WTC11 (cell line): ENCODE measurements at regions not wholly inside any gene's neighbourhood (a gene's known extent, or its start where the extent isn't known, plus 50 kb on each side); places are given as distances from the start of the nearest gene placed in this dataset.

Experiments used
- ATAC-seq: fragments of 200-7000 bp; cut with Tn5 transposase; 2 replicates; pipeline ENCODE4 v1.10.0; 2021; ENCODE audit warnings: mild to moderate bottlenecking, moderate library complexity
- CTCF ChIA-PET: fragments of 300-600 bp; sonication (Branson Sonifier 250); formaldehyde crosslinking; loops from one replicate; lab custom pipeline; 2021; ENCODE audit warnings: antibody characterized with exemption; lab: Charles Lee
- POLR2A ChIA-PET: fragments of 350-600 bp; sonication (Branson Sonifier 250); formaldehyde crosslinking; loops from one replicate; lab custom pipeline; 2021; ENCODE audit warnings: antibody characterized with exemption; lab: Charles Lee
- DNase-seq: peaks from one replicate; pipeline ENCODE4 v3.0.0; 2021; ENCODE audit warnings: low spot score
- H3K27ac Mint-ChIP-seq: 2 replicates; pipeline ENCODE4 v1.8.0; 2021; ENCODE audit warnings: mixed read lengths
- H3K27me3 Mint-ChIP-seq: 2 replicates; pipeline ENCODE4 v1.8.0; 2021; ENCODE audit warnings: low read depth, mild to moderate bottlenecking, moderate library complexity, mixed read lengths
- H3K36me3 Mint-ChIP-seq: 2 replicates; pipeline ENCODE4 v1.8.0; 2021; ENCODE audit warnings: mixed read lengths
- H3K4me1 Mint-ChIP-seq: 2 replicates; pipeline ENCODE4 v1.8.0; 2022; ENCODE audit warnings: mixed read lengths
- H3K4me3 Mint-ChIP-seq: 2 replicates; pipeline ENCODE4 v1.8.0; 2021; ENCODE audit warnings: mild to moderate bottlenecking, moderate library complexity, mixed read lengths
- H3K9me3 Mint-ChIP-seq: 2 replicates; pipeline ENCODE4 v1.8.0; 2021; ENCODE audit warnings: mixed read lengths
- ATF2 ChIP-seq: sonication (generic); formaldehyde crosslinking; IDR thresholded peaks from 2 replicates; pipeline ENCODE4 v1.8.1; 2022; ENCODE audit warnings: low read depth, missing genetic modification reagents, borderline replicate concordance
- CREM ChIP-seq: sonication (generic); formaldehyde crosslinking; IDR thresholded peaks from 2 replicates; pipeline ENCODE4 v1.8.1; 2022; ENCODE audit warnings: mild to moderate bottlenecking, missing genetic modification reagents, moderate library complexity
- ELF4 ChIP-seq: sonication (generic); formaldehyde crosslinking; IDR thresholded peaks from 2 replicates; pipeline ENCODE4 v1.8.1; 2022; ENCODE audit warnings: low read depth, mild to moderate bottlenecking, moderate library complexity, missing genetic modification reagents
- ESRRA ChIP-seq: sonication (generic); formaldehyde crosslinking; IDR thresholded peaks from 2 replicates; pipeline ENCODE4 v1.8.1; 2022; ENCODE audit warnings: mild to moderate bottlenecking, missing genetic modification reagents, borderline replicate concordance
- ETV6 ChIP-seq: sonication (generic); formaldehyde crosslinking; IDR thresholded peaks from 2 replicates; pipeline ENCODE4 v1.8.1; 2022; ENCODE audit warnings: mild to moderate bottlenecking, missing genetic modification reagents
- FOXK1 ChIP-seq: sonication (generic); formaldehyde crosslinking; IDR thresholded peaks from 2 replicates; pipeline ENCODE4 v1.8.0; 2022; ENCODE audit warnings: mild to moderate bottlenecking, moderate library complexity, missing genetic modification reagents
- FOXP1 ChIP-seq: sonication (generic); formaldehyde crosslinking; IDR thresholded peaks from 2 replicates; pipeline ENCODE4 v1.8.0; 2022; ENCODE audit warnings: missing genetic modification reagents, mild to moderate bottlenecking, moderate library complexity, borderline replicate concordance
- GRHL2 ChIP-seq: fragments of 250-450 bp; sonication (Bioruptor Pico); IDR thresholded peaks from 2 replicates; pipeline ENCODE4 v1.8.0; 2022; ENCODE audit warnings: mild to moderate bottlenecking, moderate library complexity; ENCODE audit not compliant: insufficient replicate concordance, severe bottlenecking
- IRF1 ChIP-seq: sonication (generic); formaldehyde crosslinking; IDR thresholded peaks from 2 replicates; pipeline ENCODE4 v1.8.0; 2023; ENCODE audit warnings: missing genetic modification reagents
- MLX ChIP-seq: sonication (generic); formaldehyde crosslinking; IDR thresholded peaks from 2 replicates; pipeline ENCODE4 v1.8.1; 2023; ENCODE audit warnings: mild to moderate bottlenecking, missing genetic modification reagents, moderate library complexity
- SMAD4 ChIP-seq: sonication (generic); formaldehyde crosslinking; IDR thresholded peaks from 2 replicates; pipeline ENCODE4 v1.8.0; 2022; ENCODE audit warnings: mild to moderate bottlenecking, missing genetic modification reagents
- USF2 ChIP-seq: sonication (generic); formaldehyde crosslinking; IDR thresholded peaks from 2 replicates; pipeline ENCODE4 v1.8.1; 2023; ENCODE audit warnings: mild to moderate bottlenecking, missing genetic modification reagents, moderate library complexity
- ZNF263 ChIP-seq: sonication (generic); formaldehyde crosslinking; IDR thresholded peaks from 2 replicates; pipeline ENCODE4 v1.8.1; 2022; ENCODE audit warnings: low read depth, mild to moderate bottlenecking, moderate library complexity, missing genetic modification reagents
- ZNF281 ChIP-seq: sonication (generic); formaldehyde crosslinking; IDR thresholded peaks from 2 replicates; pipeline ENCODE4 v1.8.0; 2023; ENCODE audit warnings: mild to moderate bottlenecking, missing genetic modification reagents
- ZNF396 ChIP-seq: fragments of 250-450 bp; sonication (Bioruptor Pico); IDR thresholded peaks from 2 replicates; pipeline ENCODE4 v1.8.0; 2021; ENCODE audit warnings: mild to moderate bottlenecking, moderate library complexity, borderline replicate concordance
- ZNF671 ChIP-seq: fragments of 250-450 bp; sonication (Bioruptor Pico); IDR thresholded peaks from 2 replicates; pipeline ENCODE4 v1.8.0; 2021; ENCODE audit warnings: mild to moderate bottlenecking
- TF ChIP-seq, protein P1 (sequence below): fragments of 250-450 bp; sonication (Bioruptor Pico); conservative IDR thresholded peaks from 2 replicates; pipeline ENCODE4 v1.9.0; 2021; ENCODE audit warnings: mild to moderate bottlenecking
- TF ChIP-seq, protein P2 (sequence below): sonication (generic); formaldehyde crosslinking; IDR thresholded peaks from 2 replicates; pipeline ENCODE4 v1.8.1; 2023; ENCODE audit warnings: mild to moderate bottlenecking, missing genetic modification reagents, borderline replicate concordance

DNA sequence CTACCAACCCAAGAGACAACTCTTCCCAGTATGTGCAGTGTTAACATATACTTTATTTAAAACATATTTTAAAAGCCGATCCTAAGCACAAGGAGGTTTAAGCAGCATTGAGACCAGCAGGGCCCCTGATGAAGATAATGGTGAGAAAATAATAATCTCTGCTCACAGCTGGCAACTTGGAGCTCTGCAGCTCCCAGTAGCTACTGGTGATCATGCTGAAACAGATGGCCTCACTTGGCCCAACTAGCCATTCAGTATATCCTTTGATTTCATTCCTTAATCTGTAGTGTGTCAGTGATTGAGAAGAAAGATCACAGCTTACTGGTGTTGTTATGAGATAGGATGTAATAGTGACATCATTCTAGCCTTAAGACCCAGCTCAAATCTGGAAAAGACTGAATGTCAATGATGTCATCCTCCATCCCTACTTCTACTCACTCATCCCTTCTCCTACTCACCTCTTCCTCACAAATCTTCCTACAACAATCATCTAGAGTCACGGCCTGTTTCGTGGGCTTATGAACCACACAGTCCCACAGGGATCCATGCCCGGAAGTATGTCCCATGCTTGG is 817.9 kb downstream of the PLA2G4A start (continued):
- TF ChIP-seq, protein P1, sequence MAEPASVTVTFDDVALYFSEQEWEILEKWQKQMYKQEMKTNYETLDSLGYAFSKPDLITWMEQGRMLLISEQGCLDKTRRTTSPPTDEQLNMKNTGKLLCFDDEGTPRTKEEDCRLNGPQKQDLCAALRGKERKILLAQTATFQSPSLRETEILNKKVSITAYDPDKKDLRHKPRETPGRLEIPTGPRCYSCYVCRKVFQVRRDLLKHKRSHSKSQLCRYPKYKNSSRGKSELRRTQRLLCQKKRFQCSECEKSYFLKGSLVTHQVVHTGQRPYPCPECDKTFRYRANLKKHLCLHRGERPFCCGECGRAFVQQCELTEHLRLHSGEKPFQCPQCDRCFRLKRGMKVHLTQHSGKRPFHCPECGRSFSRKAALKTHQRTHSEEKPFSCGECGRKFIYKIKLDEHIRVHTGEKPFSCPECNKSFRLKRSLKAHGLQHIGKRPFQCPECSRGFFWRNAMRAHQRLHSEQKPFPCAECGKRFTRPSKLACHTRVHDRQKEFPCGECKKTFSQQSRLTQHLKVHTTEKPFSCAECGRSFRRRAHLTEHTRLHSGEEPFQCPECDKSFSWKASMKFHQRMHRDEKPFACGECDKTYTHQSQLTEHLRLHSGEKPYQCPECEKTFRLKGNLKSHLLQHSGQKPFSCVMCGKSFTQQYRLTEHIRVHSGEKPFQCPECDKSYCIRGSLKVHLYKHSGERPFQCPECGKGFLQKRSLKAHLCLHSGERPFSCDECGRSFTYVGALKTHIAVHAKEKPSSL (CRISPR knock-in tag): no peak
- TF ChIP-seq GRHL2 (CRISPR knock-in tag) (no peak), ZNF396 (no peak), ATF2 (CRISPR knock-in tag) (no peak), ELF4 (no peak), ZNF263 (no peak), USF2 (no peak), SMAD4 (CRISPR knock-in tag) (no peak), FOXK1 (CRISPR knock-in tag) (no peak), ETV6 (CRISPR knock-in tag) (no peak)
- TF ChIP-seq, protein P2, sequence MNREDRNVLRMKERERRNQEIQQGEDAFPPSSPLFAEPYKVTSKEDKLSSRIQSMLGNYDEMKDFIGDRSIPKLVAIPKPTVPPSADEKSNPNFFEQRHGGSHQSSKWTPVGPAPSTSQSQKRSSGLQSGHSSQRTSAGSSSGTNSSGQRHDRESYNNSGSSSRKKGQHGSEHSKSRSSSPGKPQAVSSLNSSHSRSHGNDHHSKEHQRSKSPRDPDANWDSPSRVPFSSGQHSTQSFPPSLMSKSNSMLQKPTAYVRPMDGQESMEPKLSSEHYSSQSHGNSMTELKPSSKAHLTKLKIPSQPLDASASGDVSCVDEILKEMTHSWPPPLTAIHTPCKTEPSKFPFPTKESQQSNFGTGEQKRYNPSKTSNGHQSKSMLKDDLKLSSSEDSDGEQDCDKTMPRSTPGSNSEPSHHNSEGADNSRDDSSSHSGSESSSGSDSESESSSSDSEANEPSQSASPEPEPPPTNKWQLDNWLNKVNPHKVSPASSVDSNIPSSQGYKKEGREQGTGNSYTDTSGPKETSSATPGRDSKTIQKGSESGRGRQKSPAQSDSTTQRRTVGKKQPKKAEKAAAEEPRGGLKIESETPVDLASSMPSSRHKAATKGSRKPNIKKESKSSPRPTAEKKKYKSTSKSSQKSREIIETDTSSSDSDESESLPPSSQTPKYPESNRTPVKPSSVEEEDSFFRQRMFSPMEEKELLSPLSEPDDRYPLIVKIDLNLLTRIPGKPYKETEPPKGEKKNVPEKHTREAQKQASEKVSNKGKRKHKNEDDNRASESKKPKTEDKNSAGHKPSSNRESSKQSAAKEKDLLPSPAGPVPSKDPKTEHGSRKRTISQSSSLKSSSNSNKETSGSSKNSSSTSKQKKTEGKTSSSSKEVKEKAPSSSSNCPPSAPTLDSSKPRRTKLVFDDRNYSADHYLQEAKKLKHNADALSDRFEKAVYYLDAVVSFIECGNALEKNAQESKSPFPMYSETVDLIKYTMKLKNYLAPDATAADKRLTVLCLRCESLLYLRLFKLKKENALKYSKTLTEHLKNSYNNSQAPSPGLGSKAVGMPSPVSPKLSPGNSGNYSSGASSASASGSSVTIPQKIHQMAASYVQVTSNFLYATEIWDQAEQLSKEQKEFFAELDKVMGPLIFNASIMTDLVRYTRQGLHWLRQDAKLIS (CRISPR knock-in tag): no peak
- TF ChIP-seq, all 79 proteins: peak for 0

DNA sequence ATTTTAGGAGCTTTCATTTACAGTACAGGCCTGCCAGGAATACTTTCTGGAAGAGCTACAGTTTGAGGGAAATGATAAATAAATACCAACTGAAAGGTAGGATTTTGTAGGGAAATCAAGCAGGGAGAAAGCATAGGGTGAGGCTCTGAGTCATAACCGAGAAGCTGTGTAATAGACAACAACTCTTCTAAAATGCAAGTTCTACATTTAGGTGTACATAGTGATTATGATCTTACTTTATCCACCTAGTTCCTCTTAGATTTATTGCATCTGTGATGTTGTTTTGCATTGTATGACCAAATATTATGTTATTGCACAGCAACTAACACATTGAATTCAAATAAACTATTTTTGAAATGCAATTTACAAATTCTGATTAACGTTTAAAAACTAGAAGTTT is 819.3 kb downstream of the PLA2G4A start:
- ChIA-PET POLR2A (no interaction called here), CTCF (no interaction called here)
- Mint-ChIP-seq H3K9me3 (no peaks in the 10 kb centered on the region), H3K36me3 (no peaks in the 10 kb centered on the region)
- DNase-seq: no peak
- TF ChIP-seq CREM (CRISPR knock-in tag) (no peak), FOXP1 (CRISPR knock-in tag) (no peak), ZNF671 (CRISPR knock-in tag) (no peak), MLX (CRISPR knock-in tag) (no peak), ESRRA (CRISPR knock-in tag) (no peak), ZNF281 (CRISPR knock-in tag) (no peak), IRF1 (CRISPR knock-in tag) (no peak), ZNF263 (no peak), ZNF396 (no peak)
- TF ChIP-seq, all 79 proteins: peak for 0
- H3K4me3 Mint-ChIP-seq: no peak overlapping the region
- ATAC-seq: no peak
- H3K4me1 Mint-ChIP-seq: no peaks in the 10 kb centered on the region
- no peaks in the 10 kb centered on the region for H3K27me3 Mint-ChIP-seq
- no peak overlapping the region; the same call in 1 of the 2 replicates for H3K27ac Mint-ChIP-seq
